Immature natural killer cell (primary cell): ENCODE measurements at regions not wholly inside any gene's neighbourhood (a gene's known extent, or its start where the extent isn't known, plus 50 kb on each side); places are given as distances from the start of the nearest gene placed in this dataset.

ENCODE experiments used
- DNase-seq, 3 donors: peaks; one replicate each; pipeline ENCODE4 v3.0.0; 2022; ENCODE audit warnings: mixed read lengths in 1 of 3
- H3K27ac Mint-ChIP-seq, 6 donors: one replicate each; pipeline ENCODE4 v1.8.0; 2020; ENCODE audit warnings: mixed read lengths in 6 of 6, mild to moderate bottlenecking in 5 of 6, inconsistent platforms in 4 of 6, moderate library complexity in 3 of 6
- H3K27me3 Mint-ChIP-seq, 3 donors: one replicate each; pipeline ENCODE4 v1.8.0; 2020 to 2021; ENCODE audit warnings: low read depth in 3 of 3, mild to moderate bottlenecking in 3 of 3, mixed read lengths in 3 of 3, moderate library complexity in 3 of 3, inconsistent platforms in 1 of 3
- H3K36me3 Mint-ChIP-seq, 3 donors: one replicate each; pipeline ENCODE4 v1.8.0; 2020; ENCODE audit warnings: mixed read lengths in 3 of 3, inconsistent platforms in 2 of 3, mild to moderate bottlenecking in 2 of 3
- H3K4me1 Mint-ChIP-seq, 2 donors: one replicate each; pipeline ENCODE4 v1.8.0; 2020; ENCODE audit warnings: inconsistent platforms in 2 of 2, mild to moderate bottlenecking in 2 of 2, mixed read lengths in 2 of 2, moderate library complexity in 1 of 2
- H3K4me3 Mint-ChIP-seq, 5 donors: one replicate each; pipeline ENCODE4 v1.8.0; 2020; ENCODE audit warnings: mild to moderate bottlenecking in 5 of 5, mixed read lengths in 5 of 5, inconsistent platforms in 3 of 5, moderate library complexity in 3 of 5
- H3K9me3 Mint-ChIP-seq, 6 donors: one replicate each; pipeline ENCODE4 v1.8.0; 2020; ENCODE audit warnings: mild to moderate bottlenecking in 6 of 6, mixed read lengths in 6 of 6, inconsistent platforms in 4 of 6, moderate library complexity in 3 of 6

- H3K27ac Mint-ChIP-seq, result peak overlapping the region in 2 of 6 donors; percentile 66 to 78
- peaks cover 0 to 3% (median 0%) of the 10 kb centered on the region in 3 donors for H3K36me3 Mint-ChIP-seq
- H3K9me3 Mint-ChIP-seq, result no peaks in the 10 kb centered on the region
- H3K27me3 Mint-ChIP-seq, result peaks cover 0 to 1% (median 0%) of the 10 kb centered on the region in 3 donors
- peak overlapping the region in 1 of 5 donors; percentile 41 for H3K4me3 Mint-ChIP-seq
- peaks cover 35 to 40% of the 10 kb centered on the region in 2 donors for H3K4me1 Mint-ChIP-seq
- DNase-seq, result no peak
These were observed 101.7 kb downstream of the DUSP6 start for GRCh38 chr12:89250636-89251035.

DNA sequence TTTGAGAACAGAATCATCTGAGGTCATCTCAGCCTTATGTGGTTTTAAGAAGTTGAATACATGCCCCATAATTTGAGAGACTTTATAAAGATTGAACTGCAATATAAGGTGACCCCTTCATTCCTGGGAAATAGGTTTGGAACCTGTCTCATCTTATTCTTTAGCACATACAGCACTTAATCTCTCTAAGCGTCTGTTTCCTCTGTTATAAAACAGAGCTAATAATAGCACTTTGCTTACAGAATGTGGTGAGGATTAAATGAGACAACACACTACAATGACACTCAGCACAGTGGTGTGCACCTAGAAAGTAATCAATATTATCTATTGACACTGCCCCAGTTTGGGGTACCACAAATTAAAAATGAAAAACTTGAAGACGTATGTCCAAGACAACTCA is 102.1 kb downstream of the DUSP6 start:
- Mint-ChIP-seq H3K36me3 (peaks cover 0 to 3% (median 0%) of the 10 kb centered on the region in 3 donors), H3K27me3 (peaks cover 0 to 1% (median 0%) of the 10 kb centered on the region in 3 donors), H3K4me3 (peak overlapping the region in 2 of 5 donors; percentile 41 to 44), H3K27ac (peak overlapping the region in 3 of 6 donors; percentile 55 to 78 (median 66)), H3K4me1 (peaks cover 38 to 45% of the 10 kb centered on the region in 2 donors), H3K9me3 (no peaks in the 10 kb centered on the region)
- DNase-seq, result no peak

GRCh38 chr12:89247967-89248366 is 104.3 kb downstream of the DUSP6 start:
- Mint-ChIP-seq H3K27me3 (peaks cover 0 to 2% (median 1%) of the 10 kb centered on the region in 3 donors), H3K36me3 (no peaks in the 10 kb centered on the region), H3K4me1 (peaks cover 56 to 62% of the 10 kb centered on the region in 2 donors), H3K9me3 (no peaks in the 10 kb centered on the region), H3K27ac (no peak overlapping the region), H3K4me3 (no peak overlapping the region)
- no peak for DNase-seq

- no peaks in the 10 kb centered on the region for H3K9me3 Mint-ChIP-seq
- H3K27ac Mint-ChIP-seq, result no peak overlapping the region
- H3K27me3 Mint-ChIP-seq, result peaks cover 0 to 2% (median 1%) of the 10 kb centered on the region in 3 donors
- H3K4me1 Mint-ChIP-seq, result peaks cover 52 to 57% of the 10 kb centered on the region in 2 donors
- no peak for DNase-seq
- no peaks in the 10 kb centered on the region for H3K36me3 Mint-ChIP-seq
- no peak overlapping the region for H3K4me3 Mint-ChIP-seq
These were observed 104.8 kb downstream of the DUSP6 start for GRCh38 chr12:89247541-89247942.

DNA sequence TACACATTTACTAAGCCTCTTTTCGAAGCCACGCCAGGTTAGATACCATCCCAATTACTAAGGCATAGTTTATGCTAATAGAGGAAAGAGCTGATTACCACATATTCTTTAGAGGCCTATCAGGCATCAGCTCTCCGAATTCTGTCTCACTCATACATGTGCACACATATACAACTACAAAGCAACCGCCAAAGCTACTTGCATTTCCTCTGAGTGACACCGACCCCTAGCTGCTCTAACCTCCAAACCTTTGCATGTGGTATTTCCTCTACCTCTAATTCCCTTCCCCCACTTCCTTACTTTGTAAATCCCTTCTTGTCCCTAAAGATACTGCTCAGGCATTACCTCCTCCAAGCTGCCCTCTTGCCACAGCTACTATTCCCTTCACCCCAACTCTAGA is 107.2 kb downstream of the DUSP6 start:
- Mint-ChIP-seq H3K27ac (peak overlapping the region; percentile 18 to 84 (median 56)), H3K36me3 (no peaks in the 10 kb centered on the region)

DNA sequence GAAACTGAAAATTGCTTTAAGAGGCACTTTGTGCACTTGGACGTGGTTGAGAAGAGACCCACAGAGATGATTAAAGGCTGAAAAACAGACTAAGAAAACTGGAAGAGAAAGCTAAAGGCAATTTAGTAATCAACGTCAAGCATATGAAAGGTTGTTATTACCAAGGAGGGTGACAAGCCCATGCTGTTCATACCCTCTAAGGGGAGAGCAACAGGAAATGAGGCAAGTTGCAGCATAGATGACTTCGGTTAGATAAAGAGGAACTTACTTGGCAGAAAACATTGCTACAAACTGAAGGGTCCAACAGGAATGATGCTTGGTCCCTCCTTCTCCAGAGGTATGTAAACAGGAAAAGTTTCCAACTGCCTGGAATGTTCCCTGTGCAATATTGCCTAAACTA is 107.8 kb downstream of the DUSP6 start:
- Mint-ChIP-seq H3K27ac (peak overlapping the region; percentile 18 to 84 (median 66)), H3K4me1 (peaks cover 23 to 29% of the 10 kb centered on the region in 2 donors), H3K36me3 (no peaks in the 10 kb centered on the region)

More for the DNA sequence above, 107.2 kb downstream of the DUSP6 start:
- Mint-ChIP-seq H3K4me1 (peaks cover 27 to 33% of the 10 kb centered on the region in 2 donors), H3K27me3 (peaks cover 0 to 4% (median 3%) of the 10 kb centered on the region in 3 donors), H3K4me3 (peak overlapping the region; percentile 18 to 65 (median 56)), H3K9me3 (no peaks in the 10 kb centered on the region)
- DNase-seq, result peak; percentile 36 to 54 (median 52)

GRCh38 chr12:89243771-89244170 is 108.5 kb downstream of the DUSP6 start:
- H3K27me3 Mint-ChIP-seq, result peaks cover 0 to 6% (median 3%) of the 10 kb centered on the region in 3 donors
- H3K9me3 Mint-ChIP-seq, result no peaks in the 10 kb centered on the region
- peak overlapping the region in 3 of 5 donors; percentile 0 to 2 (median 1) for H3K4me3 Mint-ChIP-seq
- peak overlapping the region in 4 of 6 donors; percentile 9 to 76 (median 38) for H3K27ac Mint-ChIP-seq
- peaks cover 26 to 29% of the 10 kb centered on the region in 2 donors for H3K4me1 Mint-ChIP-seq
- DNase-seq, result no peak
- no peaks in the 10 kb centered on the region for H3K36me3 Mint-ChIP-seq

More for the DNA sequence above, 107.8 kb downstream of the DUSP6 start:
- Mint-ChIP-seq H3K4me3 (peak overlapping the region; percentile 18 to 65 (median 56)), H3K9me3 (no peaks in the 10 kb centered on the region), H3K27me3 (peaks cover 0 to 6% (median 3%) of the 10 kb centered on the region in 3 donors)
- peak; percentile 32 to 39 (median 37) for DNase-seq

GRCh38 chr12:89239534-89239933 is 112.8 kb downstream of the DUSP6 start:
- Mint-ChIP-seq H3K36me3 (peaks cover 0 to 17% (median 0%) of the 10 kb centered on the region in 3 donors), H3K4me3 (no peak overlapping the region), H3K27me3 (peaks cover 0 to 6% (median 3%) of the 10 kb centered on the region in 3 donors), H3K9me3 (peaks cover 0 to 1% (median 0%) of the 10 kb centered on the region in 6 donors), H3K4me1 (peaks cover 46 to 52% of the 10 kb centered on the region in 2 donors), H3K27ac (peak overlapping the region in 1 of 6 donors; percentile 8)
- DNase-seq, result no peak

DNA sequence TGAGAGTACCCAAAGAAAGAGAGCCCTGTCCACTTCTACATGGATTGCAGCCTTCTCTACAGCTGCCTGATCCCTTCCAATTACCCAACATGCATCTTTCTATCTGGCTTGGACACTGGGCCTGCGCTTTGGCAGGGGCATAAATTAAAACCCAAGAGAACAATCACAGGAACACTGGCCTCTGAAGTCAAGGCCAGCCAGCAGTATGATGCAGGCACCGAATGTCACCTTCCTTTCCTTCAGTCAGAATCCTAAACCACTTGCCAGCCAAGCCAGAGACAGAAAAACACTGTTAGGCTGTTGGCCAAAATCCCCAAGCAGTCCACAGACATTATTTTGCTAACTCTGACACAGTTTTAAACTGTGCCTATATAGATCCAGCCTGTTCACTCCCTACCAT is 113.7 kb downstream of the DUSP6 start:
- H3K9me3 Mint-ChIP-seq, result peaks cover 0 to 1% (median 0%) of the 10 kb centered on the region in 6 donors
- peaks cover 0 to 17% (median 0%) of the 10 kb centered on the region in 3 donors for H3K36me3 Mint-ChIP-seq
- H3K27me3 Mint-ChIP-seq, result peaks cover 0 to 3% (median 3%) of the 10 kb centered on the region in 3 donors
- no peak overlapping the region for H3K27ac Mint-ChIP-seq
- DNase-seq, result no peak
- H3K4me1 Mint-ChIP-seq, result peaks cover 43 to 46% of the 10 kb centered on the region in 2 donors
- no peak overlapping the region for H3K4me3 Mint-ChIP-seq

- Mint-ChIP-seq H3K27me3 (peaks cover 0 to 3% (median 3%) of the 10 kb centered on the region in 3 donors), H3K4me3 (no peak overlapping the region), H3K36me3 (peaks cover 0 to 17% (median 0%) of the 10 kb centered on the region in 3 donors), H3K27ac (peak overlapping the region in 1 of 6 donors; percentile 12), H3K9me3 (peaks cover 0 to 1% (median 0%) of the 10 kb centered on the region in 6 donors), H3K4me1 (peaks cover 45 to 47% of the 10 kb centered on the region in 2 donors)
- no peak for DNase-seq
These were observed 114.5 kb downstream of the DUSP6 start for GRCh38 chr12:89237763-89238162.

DNA sequence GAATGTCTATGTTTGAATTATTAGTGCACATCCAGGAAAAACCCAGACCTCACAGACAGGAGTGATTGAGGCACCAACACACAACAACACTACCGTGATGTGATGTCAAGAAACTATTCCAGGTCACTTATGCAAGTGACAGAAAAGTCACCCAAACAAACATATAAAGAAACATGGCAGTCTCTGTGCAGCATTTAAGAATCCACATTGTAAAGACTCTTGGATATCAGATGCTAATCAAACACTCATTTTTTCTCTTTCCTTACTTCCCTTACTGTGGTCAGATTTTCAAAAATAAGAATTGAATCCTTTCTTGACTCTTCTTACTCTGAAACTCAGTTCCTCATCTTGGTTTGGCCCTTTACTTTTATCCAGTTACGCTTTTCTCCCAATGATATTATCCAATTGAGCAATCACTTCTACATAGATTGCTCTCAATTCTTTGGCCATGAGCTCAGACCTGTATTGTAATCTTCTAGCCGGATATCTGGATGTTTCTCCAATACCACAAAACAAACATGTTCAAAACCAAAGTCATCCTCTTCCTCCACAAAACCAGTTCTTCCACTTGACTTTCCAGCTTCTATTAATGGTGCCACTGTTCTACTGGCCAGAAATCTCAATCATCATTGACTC is 115.4 kb downstream of the DUSP6 start:
- Mint-ChIP-seq H3K4me1 (peaks cover 54 to 56% of the 10 kb centered on the region in 2 donors), H3K9me3 (peaks cover 0 to 1% (median 0%) of the 10 kb centered on the region in 6 donors), H3K36me3 (peaks cover 0 to 17% (median 0%) of the 10 kb centered on the region in 3 donors), H3K27ac (peak overlapping the region in 2 of 6 donors; percentile 8 to 24), H3K4me3 (peak overlapping the region in 4 of 5 donors; percentile 3 to 46 (median 5)), H3K27me3 (peaks cover 0 to 3% (median 3%) of the 10 kb centered on the region in 3 donors)
- DNase-seq, result no peak

DNA sequence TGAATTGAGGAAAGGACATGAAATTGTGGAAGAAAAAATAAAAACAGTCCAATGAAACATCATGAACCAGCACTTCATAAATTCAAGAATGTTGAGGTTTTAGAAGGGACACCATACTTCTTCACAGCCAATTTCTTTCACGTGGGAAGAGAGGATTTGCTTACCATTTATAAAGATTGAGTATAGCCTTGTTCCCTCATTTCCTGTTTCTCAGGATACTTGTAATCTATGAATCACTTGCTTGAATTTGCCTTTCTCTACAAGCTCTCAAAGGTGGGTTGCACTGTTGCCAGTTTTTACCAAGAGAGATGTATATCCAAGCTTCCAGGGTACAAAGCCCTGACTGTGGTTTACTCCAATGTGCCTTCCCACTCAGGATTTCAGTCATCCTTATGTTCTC is 116.1 kb downstream of the DUSP6 start:
- no peak overlapping the region for H3K27ac Mint-ChIP-seq
- no peak for DNase-seq
- peaks cover 0 to 1% (median 0%) of the 10 kb centered on the region in 6 donors for H3K9me3 Mint-ChIP-seq
- H3K27me3 Mint-ChIP-seq, result peaks cover 0 to 3% (median 3%) of the 10 kb centered on the region in 3 donors
- H3K4me1 Mint-ChIP-seq, result peaks cover 60 to 63% of the 10 kb centered on the region in 2 donors
- peak overlapping the region in 3 of 5 donors; percentile 78 to 82 (median 80) for H3K4me3 Mint-ChIP-seq
- H3K36me3 Mint-ChIP-seq, result peaks cover 0 to 17% (median 0%) of the 10 kb centered on the region in 3 donors

DNA sequence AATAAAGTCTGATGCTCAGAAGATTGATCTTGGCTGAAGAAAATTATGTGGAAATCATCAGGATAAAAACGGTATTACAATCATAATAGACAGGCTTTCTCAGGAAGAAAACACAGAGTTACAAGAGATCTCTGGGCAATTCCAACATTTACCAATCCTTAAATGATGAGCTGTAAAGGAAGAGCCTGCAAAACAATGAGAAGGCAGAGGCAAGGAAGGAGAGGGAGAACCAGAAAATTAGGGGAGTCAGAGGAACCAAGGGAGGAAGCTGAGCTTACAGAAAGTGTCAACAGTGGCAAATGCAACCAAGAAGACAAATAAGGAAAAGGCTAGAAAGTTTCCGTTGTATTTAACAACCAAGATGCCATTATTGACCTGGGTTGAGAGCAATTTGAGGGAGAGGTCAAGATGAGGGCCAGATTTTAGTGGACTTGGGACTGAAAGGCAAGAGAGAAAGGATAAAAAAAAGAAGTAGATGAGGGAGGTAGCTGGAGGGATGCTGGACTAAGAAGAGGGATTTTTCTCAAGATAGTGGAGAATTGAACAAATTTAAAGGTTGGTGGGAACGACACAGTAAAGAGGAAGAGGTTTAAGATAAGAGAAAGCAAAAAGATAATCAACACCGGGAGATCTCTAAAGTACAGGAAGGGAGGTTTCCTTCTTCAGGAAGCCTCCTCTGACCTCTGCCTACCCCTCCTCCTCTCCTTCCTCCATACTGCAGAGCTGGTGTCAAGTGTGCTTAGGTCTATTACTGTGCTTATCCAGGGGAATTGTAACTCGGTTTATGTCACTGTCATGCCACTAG is 116.9 kb downstream of the DUSP6 start:
- H3K27ac Mint-ChIP-seq, result peak overlapping the region; percentile 64 to 86 (median 80)
- H3K27me3 Mint-ChIP-seq, result peaks cover 0 to 3% (median 0%) of the 10 kb centered on the region in 3 donors
- H3K4me3 Mint-ChIP-seq, result peak overlapping the region; percentile 67 to 82 (median 78)
- peaks cover 0 to 1% (median 0%) of the 10 kb centered on the region in 6 donors for H3K9me3 Mint-ChIP-seq
- DNase-seq, result no peak
- peaks cover 0 to 17% (median 0%) of the 10 kb centered on the region in 3 donors for H3K36me3 Mint-ChIP-seq
- peaks cover 67 to 69% of the 10 kb centered on the region in 2 donors for H3K4me1 Mint-ChIP-seq
